Tibial nerve (tissue), 4 donors: ENCODE measurements at regions not wholly inside any gene's neighbourhood (a gene's known extent, or its start where the extent isn't known, plus 50 kb on each side); places are given as distances from the start of the nearest gene placed in this dataset.

ENCODE experiments used
- DNase-seq, 2 donors: peaks; one replicate each; pipeline ENCODE4 v3.0.0-alpha.2; 2019; ENCODE audit warnings: low spot score in 2 of 2
- H3K27ac ChIP-seq, 4 donors: fragments of 200-600 bp; sonication (generic) in 3 of 4; one replicate each; pipeline ENCODE4 v1.5.1; 2017 to 2019; ENCODE audit warnings: mild to moderate bottlenecking in 1 of 4
- H3K27me3 ChIP-seq, 2 donors: fragments of 200-600 bp; sonication (generic) in 1 of 2; one replicate each; pipeline versions ENCODE4 v1.5.1 to v1.6.0; 2017 to 2019
- H3K36me3 ChIP-seq, 3 donors: fragments of 200-600 bp; sonication (generic); one replicate each; pipeline ENCODE4 v1.5.1; 2018 to 2019
- H3K4me1 ChIP-seq, 4 donors: fragments of 200-600 bp; sonication (generic) in 3 of 4; one replicate each; pipeline ENCODE4 v1.5.1; 2017 to 2019
- H3K4me3 ChIP-seq, 4 donors: fragments of 200-600 bp; sonication (generic) in 3 of 4; one replicate each; pipeline ENCODE4 v1.5.1; 2017 to 2019; ENCODE audit warnings: mild to moderate bottlenecking in 1 of 4, moderate library complexity in 1 of 4
- H3K9me3 ChIP-seq, 4 donors: fragments of 200-600 bp; sonication (generic) in 3 of 4; one replicate each; pipeline ENCODE4 v1.5.1; 2017 to 2019
- CTCF ChIP-seq, 5 experiments: fragments of 200-600 bp in 3 of 5; fragments of 450-650 bp in 2 of 5; sonication (generic) in 3 of 5; IDR thresholded peaks; one replicate each; pipeline ENCODE4 v1.5.1; 2016 to 2019; ENCODE audit warnings: antibody characterized with exemption in 5 of 5, mild to moderate bottlenecking in 3 of 5, moderate library complexity in 2 of 5
- EP300 ChIP-seq, 2 donors: sonication (generic); formaldehyde crosslinking; IDR thresholded peaks; one replicate each; pipeline ENCODE4 v1.6.1; 2017; ENCODE audit warnings: antibody characterized with exemption in 2 of 2, mild to moderate bottlenecking in 1 of 2
- POLR2A ChIP-seq, 2 donors: fragments of 450-650 bp; IDR thresholded peaks; one replicate each; pipeline ENCODE4 v1.6.1; 2017; ENCODE audit warnings: antibody characterized with exemption in 2 of 2, mild to moderate bottlenecking in 2 of 2, moderate library complexity in 2 of 2
- WGBS, 2 donors: methylation state at CpG; one replicate each; pipeline ENCODE4 v1.1.5; 2018; 5-methylcytosine and 5-hydroxymethylcytosine counted together

- no peak for TF ChIP-seq CTCF (IDR thresholded peaks at IDR 0.05)
- no peak for TF ChIP-seq EP300 (IDR thresholded peaks at IDR 0.05)
- no peak for TF ChIP-seq POLR2A (IDR thresholded peaks at IDR 0.05)
- 91 to 93% methylated on average over 2 of the region's 2 CpGs for WGBS, 2 donors
- H3K36me3 ChIP-seq = no peaks in the 10 kb centered on the region
- H3K9me3 ChIP-seq = no peaks in the 10 kb centered on the region
- no peak overlapping the region for H3K4me3 ChIP-seq
- no peak for DNase-seq
- peaks cover 0 to 3% (median 0%) of the 10 kb centered on the region in 4 donors for H3K4me1 ChIP-seq
- H3K27ac ChIP-seq = no peak overlapping the region
- H3K27me3 ChIP-seq = no peaks in the 10 kb centered on the region
Observed at GRCh38 chr12:76623931-76624330, 64.4 kb upstream of the OSBPL8 start.

- Histone ChIP-seq H3K4me1 (no peaks in the 10 kb centered on the region), H3K36me3 (no peaks in the 10 kb centered on the region), H3K4me3 (no peak overlapping the region), H3K9me3 (no peaks in the 10 kb centered on the region), H3K27me3 (no peaks in the 10 kb centered on the region), H3K27ac (no peak overlapping the region)
- DNase-seq = no peak
- WGBS, 2 donors = 86 to 92% methylated on average over 4 of the region's 4 CpGs
- TF ChIP-seq CTCF (IDR thresholded peaks at IDR 0.05) = no peak
- no peak for TF ChIP-seq POLR2A (IDR thresholded peaks at IDR 0.05)
- TF ChIP-seq EP300 (IDR thresholded peaks at IDR 0.05) = no peak
Observed at GRCh38 chr12:76627346-76628135, 68.0 kb upstream of the OSBPL8 start.

- Histone ChIP-seq H3K27me3 (no peaks in the 10 kb centered on the region), H3K4me3 (no peak overlapping the region), H3K36me3 (no peaks in the 10 kb centered on the region), H3K9me3 (no peaks in the 10 kb centered on the region), H3K27ac (no peak overlapping the region), H3K4me1 (no peaks in the 10 kb centered on the region)
- DNase-seq = no peak
- TF ChIP-seq CTCF (IDR thresholded peaks at IDR 0.05) = no peak
- TF ChIP-seq EP300 (IDR thresholded peaks at IDR 0.05) = no peak
- TF ChIP-seq POLR2A (IDR thresholded peaks at IDR 0.05) = no peak
Observed at GRCh38 chr12:76628745-76629144, 69.2 kb upstream of the OSBPL8 start.

GRCh38 chr12:76631741-76632140, 72.2 kb upstream of the OSBPL8 start:
- H3K27ac ChIP-seq = no peak overlapping the region
- no peak overlapping the region for H3K4me3 ChIP-seq
- H3K36me3 ChIP-seq = no peaks in the 10 kb centered on the region
- TF ChIP-seq POLR2A (IDR thresholded peaks at IDR 0.05) = no peak
- TF ChIP-seq CTCF (IDR thresholded peaks at IDR 0.05) = no peak
- TF ChIP-seq EP300 (IDR thresholded peaks at IDR 0.05) = no peak
- DNase-seq = no peak
- no peaks in the 10 kb centered on the region for H3K27me3 ChIP-seq
- WGBS, 2 donors = 75 to 82% methylated on average over 2 of the region's 2 CpGs
- no peaks in the 10 kb centered on the region for H3K9me3 ChIP-seq
- no peaks in the 10 kb centered on the region for H3K4me1 ChIP-seq

GRCh38 chr12:76633415-76633814, 73.8 kb upstream of the OSBPL8 start:
- TF ChIP-seq EP300 (IDR thresholded peaks at IDR 0.05) (no peak), POLR2A (IDR thresholded peaks at IDR 0.05) (no peak), CTCF (IDR thresholded peaks at IDR 0.05) (no peak)
- no peak overlapping the region for H3K27ac ChIP-seq
- no peaks in the 10 kb centered on the region for H3K27me3 ChIP-seq

More at GRCh38 chr12:76633415-76633814, 73.8 kb upstream of the OSBPL8 start:
- H3K36me3 ChIP-seq = no peaks in the 10 kb centered on the region
- no peak for DNase-seq
- H3K4me1 ChIP-seq = no peaks in the 10 kb centered on the region
- H3K9me3 ChIP-seq = no peaks in the 10 kb centered on the region
- no peak overlapping the region for H3K4me3 ChIP-seq
